Thyroid gland (tissue), 4 donors: ENCODE measurements at regions not wholly inside any gene's neighbourhood (a gene's known extent, or its start where the extent isn't known, plus 50 kb on each side); places are given as distances from the start of the nearest gene placed in this dataset.

ENCODE experiments used
- DNase-seq, 2 donors: peaks; one replicate each; pipeline ENCODE4 v3.0.0-alpha.2; 2019
- H3K27ac ChIP-seq, 3 donors: fragments of 200-600 bp; sonication (generic); 1 replicate in 2 of 3; 2 replicates in 1 of 3; pipeline ENCODE4 v1.5.1; 2016 to 2019; ENCODE audit warnings: mild to moderate bottlenecking in 1 of 3, moderate library complexity in 1 of 3
- H3K27me3 ChIP-seq: fragments of 200-600 bp; sonication (generic); one replicate; pipeline ENCODE4 v1.5.1; 2019
- H3K36me3 ChIP-seq, 2 donors: fragments of 200-600 bp; sonication (generic); one replicate each; pipeline ENCODE4 v1.5.1; 2016 to 2019
- H3K4me1 ChIP-seq, 2 donors: fragments of 200-600 bp; sonication (generic); one replicate each; pipeline ENCODE4 v1.5.1; 2017 to 2019
- H3K4me3 ChIP-seq, 3 donors: fragments of 200-600 bp; sonication (generic); replicated peaks in 1 of 3; 1 replicate in 2 of 3; 2 replicates in 1 of 3; pipeline ENCODE4 v1.5.1; 2016; ENCODE audit warnings: mild to moderate bottlenecking in 1 of 3
- H3K9me3 ChIP-seq: fragments of 200-600 bp; sonication (generic); one replicate; pipeline ENCODE4 v1.5.1; 2017
- CTCF ChIP-seq, 6 experiments: fragments of 200-600 bp in 3 of 6; fragments of 450-650 bp in 3 of 6; sonication (generic) in 3 of 6; IDR thresholded peaks; one replicate each; pipeline ENCODE4 v1.5.1; 2016 to 2019; ENCODE audit warnings: antibody characterized with exemption in 6 of 6, mild to moderate bottlenecking in 2 of 6, inconsistent platforms in 1 of 6, moderate library complexity in 1 of 6
- POLR2A ChIP-seq, 2 donors: fragments of 450-650 bp; IDR thresholded peaks; one replicate each; pipeline ENCODE4 v1.6.1; 2017; ENCODE audit warnings: antibody characterized with exemption in 2 of 2, mild to moderate bottlenecking in 2 of 2, moderate library complexity in 1 of 2
- WGBS, 2 donors: methylation state at CpG; one replicate each; pipeline ENCODE4 v1.1.5; 2017; 5-methylcytosine and 5-hydroxymethylcytosine counted together
- intact Hi-C: fragments of 100-400 bp; cut with DNase I; formaldehyde crosslinking; loops from one replicate; pipeline ENCODE4 v1.15.1; 2023

- Histone ChIP-seq H3K9me3 (no peaks in the 10 kb centered on the region), H3K4me1 (no peaks in the 10 kb centered on the region), H3K4me3 (no peak overlapping the region), H3K27ac (no peak overlapping the region), H3K36me3 (no peaks in the 10 kb centered on the region), H3K27me3 (no peaks in the 10 kb centered on the region)
- intact Hi-C loops = no loop called here
- 76 to 79% methylated on average over 1 of the region's 1 CpG for WGBS, 2 donors
- no peak for DNase-seq
- TF ChIP-seq CTCF (IDR thresholded peaks at IDR 0.05) (no peak), POLR2A (IDR thresholded peaks at IDR 0.05) (no peak)
Observed at GRCh38 chr13:73547239-73547638, 488.4 kb downstream of the KLF5 start.

GRCh38 chr13:73544175-73544574 lies 485.4 kb downstream of the KLF5 start:
- no peak for DNase-seq
- no peaks in the 10 kb centered on the region for H3K27me3 ChIP-seq
- TF ChIP-seq POLR2A (IDR thresholded peaks at IDR 0.05) = no peak
- TF ChIP-seq CTCF (IDR thresholded peaks at IDR 0.05) = no peak
- no peak overlapping the region for H3K27ac ChIP-seq
- no peak overlapping the region for H3K4me3 ChIP-seq
- H3K4me1 ChIP-seq = no peaks in the 10 kb centered on the region
- H3K36me3 ChIP-seq = no peaks in the 10 kb centered on the region
- no peaks in the 10 kb centered on the region for H3K9me3 ChIP-seq
- intact Hi-C loops = no loop called here
- WGBS, 2 donors = 89 to 99% methylated on average over 1 of the region's 1 CpG

GRCh38 chr13:73542446-73542845 lies 483.6 kb downstream of the KLF5 start:
- TF ChIP-seq POLR2A (IDR thresholded peaks at IDR 0.05) = no peak
- Histone ChIP-seq H3K4me3 (no peak overlapping the region), H3K36me3 (no peaks in the 10 kb centered on the region), H3K4me1 (no peaks in the 10 kb centered on the region), H3K9me3 (no peaks in the 10 kb centered on the region), H3K27me3 (no peaks in the 10 kb centered on the region), H3K27ac (no peak overlapping the region)
- intact Hi-C loops = no loop called here
- no peak for DNase-seq

- H3K4me3 ChIP-seq = no peak overlapping the region
- TF ChIP-seq CTCF (IDR thresholded peaks at IDR 0.05) = no peak
- TF ChIP-seq POLR2A (IDR thresholded peaks at IDR 0.05) = no peak
Observed at GRCh38 chr13:73536865-73537264, 478.1 kb downstream of the KLF5 start.

GRCh38 chr13:73535341-73535740 lies 476.5 kb downstream of the KLF5 start:
- Histone ChIP-seq H3K36me3 (no peaks in the 10 kb centered on the region), H3K27ac (no peak overlapping the region), H3K9me3 (no peaks in the 10 kb centered on the region), H3K4me3 (no peak overlapping the region), H3K4me1 (peaks cover 0 to 8% of the 10 kb centered on the region in 2 donors), H3K27me3 (no peaks in the 10 kb centered on the region)
- intact Hi-C loops = no loop called here
- TF ChIP-seq CTCF (IDR thresholded peaks at IDR 0.05) (no peak), POLR2A (IDR thresholded peaks at IDR 0.05) (no peak)
- no peak for DNase-seq
- WGBS, 2 donors = 94% methylated on average over 6 of the region's 6 CpGs

More at GRCh38 chr13:73536865-73537264, 478.1 kb downstream of the KLF5 start:
- Histone ChIP-seq H3K27me3 (no peaks in the 10 kb centered on the region), H3K27ac (no peak overlapping the region), H3K9me3 (no peaks in the 10 kb centered on the region), H3K36me3 (no peaks in the 10 kb centered on the region), H3K4me1 (no peaks in the 10 kb centered on the region)
- DNase-seq = no peak
- intact Hi-C loops = no loop called here
- 72 to 81% methylated on average over 4 of the region's 4 CpGs for WGBS, 2 donors

GRCh38 chr13:73532987-73533510 lies 474.2 kb downstream of the KLF5 start:
- no peaks in the 10 kb centered on the region for H3K27me3 ChIP-seq
- WGBS, 2 donors = 85 to 89% methylated on average over 2 of the region's 2 CpGs
- peaks cover 0 to 8% of the 10 kb centered on the region in 2 donors for H3K4me1 ChIP-seq
- DNase-seq = no peak
- H3K27ac ChIP-seq = no peak overlapping the region
- no peak for TF ChIP-seq POLR2A (IDR thresholded peaks at IDR 0.05)
- no peaks in the 10 kb centered on the region for H3K9me3 ChIP-seq
- intact Hi-C loops = no loop called here
- no peak overlapping the region for H3K4me3 ChIP-seq
- no peaks in the 10 kb centered on the region for H3K36me3 ChIP-seq
